ENCODE measurements at regions not wholly inside any gene's neighbourhood (a gene's known extent, or its start where the extent isn't known, plus 50 kb on each side); places are given as distances from the start of the nearest gene placed in this dataset.

DNA sequence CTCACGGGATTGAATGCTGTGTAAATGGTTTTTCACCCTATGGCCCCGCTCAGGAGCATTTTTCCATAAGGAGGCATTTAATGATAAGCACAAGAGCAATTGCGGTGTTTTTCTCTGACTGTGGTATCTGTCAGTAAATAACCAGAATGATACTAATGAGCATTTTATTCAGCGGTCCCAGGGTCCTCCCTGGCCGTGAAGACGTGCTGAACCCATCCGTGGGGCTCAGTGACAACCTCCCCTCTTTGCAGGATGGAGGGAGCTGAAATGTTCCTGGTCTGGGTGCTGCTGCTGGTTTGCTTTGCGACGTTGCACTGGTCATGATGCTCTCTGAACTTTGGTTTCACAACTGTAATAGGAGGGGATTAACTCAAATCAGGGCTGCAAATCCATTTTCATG is 625.6 kb downstream of the AACS start:
- Histone ChIP-seq H3K36me3 (no peaks in the 10 kb centered on the region), H3K27ac (no peak overlapping the region), H3K4me1 (ENCODE audit: low read depth) (no peaks in the 10 kb centered on the region), H3K27me3 (peaks cover 6% of the 10 kb centered on the region), H3K4me3 (no peak overlapping the region), H3K9me3 (ENCODE audit: low read depth) (no peaks in the 10 kb centered on the region)
- TF ChIP-seq, protein P1, sequence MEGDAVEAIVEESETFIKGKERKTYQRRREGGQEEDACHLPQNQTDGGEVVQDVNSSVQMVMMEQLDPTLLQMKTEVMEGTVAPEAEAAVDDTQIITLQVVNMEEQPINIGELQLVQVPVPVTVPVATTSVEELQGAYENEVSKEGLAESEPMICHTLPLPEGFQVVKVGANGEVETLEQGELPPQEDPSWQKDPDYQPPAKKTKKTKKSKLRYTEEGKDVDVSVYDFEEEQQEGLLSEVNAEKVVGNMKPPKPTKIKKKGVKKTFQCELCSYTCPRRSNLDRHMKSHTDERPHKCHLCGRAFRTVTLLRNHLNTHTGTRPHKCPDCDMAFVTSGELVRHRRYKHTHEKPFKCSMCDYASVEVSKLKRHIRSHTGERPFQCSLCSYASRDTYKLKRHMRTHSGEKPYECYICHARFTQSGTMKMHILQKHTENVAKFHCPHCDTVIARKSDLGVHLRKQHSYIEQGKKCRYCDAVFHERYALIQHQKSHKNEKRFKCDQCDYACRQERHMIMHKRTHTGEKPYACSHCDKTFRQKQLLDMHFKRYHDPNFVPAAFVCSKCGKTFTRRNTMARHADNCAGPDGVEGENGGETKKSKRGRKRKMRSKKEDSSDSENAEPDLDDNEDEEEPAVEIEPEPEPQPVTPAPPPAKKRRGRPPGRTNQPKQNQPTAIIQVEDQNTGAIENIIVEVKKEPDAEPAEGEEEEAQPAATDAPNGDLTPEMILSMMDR (IDR thresholded peaks at IDR 0.05; ENCODE audit: low read depth, low read length) = no peak
- no peak for DNase-seq (ENCODE audit: low read depth in 1 of 2, low spot score in 1 of 2)

DNA sequence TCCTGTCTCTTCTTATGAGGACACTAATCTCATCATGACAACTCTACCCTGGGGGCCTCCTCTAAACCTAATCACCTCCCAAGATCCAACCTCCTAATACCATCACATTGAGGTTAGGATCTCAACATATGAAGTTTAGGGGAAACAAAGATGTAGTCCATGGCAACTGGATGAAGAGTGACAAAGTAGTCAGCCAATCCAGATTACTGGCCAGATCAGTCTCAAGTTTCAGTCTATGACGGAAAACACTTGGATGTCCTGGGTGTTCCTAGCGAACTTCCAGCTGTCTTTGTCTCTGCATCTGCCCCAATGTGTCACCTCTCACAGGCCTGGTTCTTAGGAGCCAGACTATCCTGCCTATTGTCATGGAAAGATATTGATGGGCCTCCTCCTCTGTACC is 630.8 kb downstream of the AACS start:
- Histone ChIP-seq H3K4me3 (no peak overlapping the region), H3K4me1 (ENCODE audit: low read depth) (no peaks in the 10 kb centered on the region), H3K36me3 (no peaks in the 10 kb centered on the region), H3K27ac (no peak overlapping the region), H3K9me3 (ENCODE audit: low read depth) (no peaks in the 10 kb centered on the region), H3K27me3 (no peaks in the 10 kb centered on the region)
- DNase-seq (ENCODE audit: low read depth in 1 of 2, low spot score in 1 of 2) = no peak
- TF ChIP-seq, protein P1 (IDR thresholded peaks at IDR 0.05; ENCODE audit: low read depth, low read length) = no peak

DNA sequence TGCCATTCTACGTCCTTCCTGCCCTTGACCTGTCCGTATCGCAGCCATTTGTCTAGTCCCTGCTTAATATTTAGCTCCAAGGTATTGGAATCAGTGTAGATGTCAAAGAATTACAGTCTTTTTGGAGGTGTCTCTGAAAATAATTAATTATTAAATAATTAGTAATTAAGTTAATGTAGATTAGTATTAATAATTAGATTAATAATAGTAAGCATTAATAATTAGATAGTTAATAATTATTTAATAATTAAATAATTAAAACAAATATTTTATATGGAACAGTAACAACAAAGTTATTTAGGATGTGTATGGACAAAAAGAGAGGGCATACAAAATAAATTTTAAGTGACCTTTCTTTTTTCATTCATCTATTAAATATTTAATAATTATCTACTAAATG is 639.6 kb downstream of the AACS start:
- no peak overlapping the region for H3K4me3 ChIP-seq
- H3K9me3 ChIP-seq (ENCODE audit: low read depth) = no peaks in the 10 kb centered on the region
- H3K27me3 ChIP-seq = no peaks in the 10 kb centered on the region
- no peaks in the 10 kb centered on the region for H3K4me1 ChIP-seq (ENCODE audit: low read depth)
- no peak overlapping the region for H3K27ac ChIP-seq
- TF ChIP-seq, protein P1 (IDR thresholded peaks at IDR 0.05; ENCODE audit: low read depth, low read length) = no peak
- no peaks in the 10 kb centered on the region for H3K36me3 ChIP-seq
- no peak for DNase-seq (ENCODE audit: low read depth in 1 of 2, low spot score in 1 of 2)

DNA sequence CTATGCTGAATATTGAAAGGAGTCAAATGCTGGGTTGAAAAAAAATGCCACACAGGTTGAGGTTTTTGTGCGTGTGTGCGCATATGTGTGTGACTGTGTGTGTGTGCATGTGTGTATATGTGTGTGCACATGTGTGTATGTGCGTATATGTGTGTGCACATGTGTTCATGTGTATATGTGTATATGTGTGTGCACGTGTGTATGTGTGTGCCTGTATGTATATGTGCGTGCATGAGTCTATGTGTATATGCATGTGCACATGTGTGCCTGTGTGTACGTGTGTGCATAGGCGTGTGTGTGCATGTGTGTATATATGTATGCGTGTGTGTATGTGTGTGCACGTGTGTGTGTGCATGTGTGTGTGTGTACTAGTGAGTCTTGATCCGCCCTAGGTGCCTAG is 655.7 kb downstream of the AACS start:
- TF ChIP-seq, protein P1 (IDR thresholded peaks at IDR 0.05; ENCODE audit: low read depth, low read length) = no peak
- H3K4me1 ChIP-seq (ENCODE audit: low read depth) = no peaks in the 10 kb centered on the region
- no peaks in the 10 kb centered on the region for H3K9me3 ChIP-seq (ENCODE audit: low read depth)
- H3K4me3 ChIP-seq = no peak overlapping the region
- DNase-seq (ENCODE audit: low read depth in 1 of 2, low spot score in 1 of 2) = no peak
- no peaks in the 10 kb centered on the region for H3K36me3 ChIP-seq
- H3K27ac ChIP-seq = no peak overlapping the region
- H3K27me3 ChIP-seq = no peaks in the 10 kb centered on the region

DNA sequence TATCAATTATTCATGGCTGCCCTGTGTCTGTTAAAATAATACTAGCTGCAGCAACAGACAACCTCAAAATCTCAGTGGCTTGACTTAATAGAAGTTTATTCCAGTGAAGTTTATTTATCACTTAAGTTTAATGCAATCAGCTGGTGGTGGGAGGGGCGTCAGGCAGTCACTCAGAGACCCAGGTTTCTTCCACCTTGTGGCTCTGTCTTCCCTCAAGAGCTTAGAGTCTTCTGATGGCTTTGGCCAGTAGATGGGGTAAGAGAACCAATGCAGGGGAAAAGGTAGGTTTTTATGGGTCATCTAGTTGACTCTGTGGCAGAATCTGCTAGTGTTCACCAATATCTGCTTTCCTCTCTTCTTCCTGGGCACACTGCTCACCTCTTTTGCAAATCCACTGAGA is 668.9 kb downstream of the AACS start:
- Histone ChIP-seq H3K9me3 (ENCODE audit: low read depth) (no peaks in the 10 kb centered on the region), H3K27ac (no peak overlapping the region), H3K4me3 (no peak overlapping the region), H3K36me3 (no peaks in the 10 kb centered on the region), H3K4me1 (ENCODE audit: low read depth) (no peaks in the 10 kb centered on the region), H3K27me3 (no peaks in the 10 kb centered on the region)
- DNase-seq (ENCODE audit: low read depth in 1 of 2, low spot score in 1 of 2) = no peak
- TF ChIP-seq, protein P1 (IDR thresholded peaks at IDR 0.05; ENCODE audit: low read depth, low read length) = no peak

DNA sequence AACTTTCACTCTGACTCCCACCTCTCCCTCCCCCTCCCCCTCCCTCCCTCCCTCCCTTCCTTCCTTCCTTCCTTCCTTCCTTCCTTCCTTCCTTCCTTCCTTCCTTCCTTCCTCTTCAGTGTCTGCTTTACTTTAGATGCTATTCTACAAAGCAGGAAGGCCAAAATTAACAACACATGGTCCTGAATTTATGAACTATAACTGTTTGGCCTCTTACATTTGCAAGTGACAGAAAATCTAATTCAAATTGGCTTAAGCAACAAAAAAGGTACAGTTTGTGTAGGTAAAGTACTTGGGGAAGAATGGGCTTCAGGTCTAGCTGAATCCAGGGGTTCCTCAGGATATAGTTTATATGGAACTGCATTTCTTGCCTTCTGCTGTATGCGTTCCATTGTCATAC is 673.0 kb downstream of the AACS start:
- Histone ChIP-seq H3K9me3 (ENCODE audit: low read depth) (no peaks in the 10 kb centered on the region), H3K27me3 (no peaks in the 10 kb centered on the region), H3K36me3 (no peaks in the 10 kb centered on the region), H3K4me1 (ENCODE audit: low read depth) (no peaks in the 10 kb centered on the region), H3K4me3 (no peak overlapping the region), H3K27ac (no peak overlapping the region)
- no peak for DNase-seq (ENCODE audit: low read depth in 1 of 2, low spot score in 1 of 2)
- TF ChIP-seq, protein P1 (IDR thresholded peaks at IDR 0.05; ENCODE audit: low read depth, low read length) = no peak
